ENCODE measurements at regions not wholly inside any gene's neighbourhood (a gene's known extent, or its start where the extent isn't known, plus 50 kb on each side); places are given as distances from the start of the nearest gene placed in this dataset.

GRCh38 chr5:167440846-167441245 lies 850.6 kb upstream of the WWC1 start:
- DNase-seq, result no peak

DNA sequence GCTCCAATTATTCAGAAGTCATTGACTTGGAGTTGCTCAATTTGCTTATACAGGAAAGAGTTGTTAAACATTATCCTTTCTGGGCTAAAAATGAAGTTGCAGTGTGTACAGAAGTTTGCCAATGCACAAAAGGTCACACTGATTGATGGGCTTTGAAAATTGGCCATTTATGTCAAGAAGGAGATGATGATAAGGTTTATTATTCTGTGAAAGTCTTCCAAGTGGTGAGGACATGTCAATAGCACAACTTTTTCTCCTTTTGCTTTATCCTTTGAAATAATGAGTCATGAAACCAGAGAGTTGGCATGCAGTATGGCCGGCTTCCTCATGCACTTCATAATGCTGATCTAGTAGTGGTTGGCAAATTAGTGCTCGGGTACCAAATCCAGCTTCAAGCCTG lies 848.5 kb upstream of the WWC1 start:
- no peak for DNase-seq

GRCh38 chr5:167447466-167448375 lies 843.7 kb upstream of the WWC1 start:
- DNase-seq, result no peak

DNA sequence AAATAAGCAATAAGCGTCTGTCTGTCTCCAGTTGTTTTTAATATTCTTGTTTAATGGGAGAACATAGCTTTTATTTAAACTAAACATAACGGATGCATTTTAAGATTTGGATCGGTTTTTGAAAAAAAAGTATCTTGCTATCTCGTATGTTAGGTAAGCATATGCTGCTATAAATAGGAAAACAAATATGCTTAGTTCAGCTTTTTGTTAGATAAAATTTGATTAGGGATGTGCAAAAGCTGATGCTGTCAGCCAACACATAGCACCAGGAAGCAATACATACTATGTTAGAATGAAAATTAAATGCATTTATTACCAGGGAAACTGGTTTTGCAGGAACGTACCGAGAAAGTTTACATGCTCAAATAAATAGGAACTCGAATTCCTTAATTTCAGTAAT lies 843.1 kb upstream of the WWC1 start:
- DNase-seq, result no peak

- no peak for DNase-seq
These were observed 840.4 kb upstream of the WWC1 start for GRCh38 chr5:167451076-167451475.

- no peak for DNase-seq
These were observed 839.3 kb upstream of the WWC1 start for GRCh38 chr5:167452136-167452535.

GRCh38 chr5:167453246-167454030 lies 838.0 kb upstream of the WWC1 start:
- no peak for DNase-seq

DNA sequence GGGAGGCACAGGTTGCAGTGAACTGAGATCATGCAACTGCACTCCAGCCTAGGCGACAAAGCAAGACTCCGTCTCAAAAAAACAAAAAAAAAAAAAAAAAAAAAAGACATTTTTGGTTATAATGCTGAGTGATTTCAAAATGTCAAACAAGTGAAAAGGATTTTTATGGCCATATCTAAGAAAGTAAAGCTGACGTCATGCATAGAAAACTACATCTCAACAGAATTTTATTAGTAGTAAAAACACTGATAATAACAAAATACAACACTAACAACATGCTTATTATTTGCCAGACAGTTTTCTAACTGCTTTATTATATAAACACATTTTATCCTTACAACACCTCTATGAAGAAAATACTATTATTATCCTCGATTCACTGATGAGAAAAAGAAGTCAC lies 833.0 kb upstream of the WWC1 start:
- DNase-seq, result no peak

DNA sequence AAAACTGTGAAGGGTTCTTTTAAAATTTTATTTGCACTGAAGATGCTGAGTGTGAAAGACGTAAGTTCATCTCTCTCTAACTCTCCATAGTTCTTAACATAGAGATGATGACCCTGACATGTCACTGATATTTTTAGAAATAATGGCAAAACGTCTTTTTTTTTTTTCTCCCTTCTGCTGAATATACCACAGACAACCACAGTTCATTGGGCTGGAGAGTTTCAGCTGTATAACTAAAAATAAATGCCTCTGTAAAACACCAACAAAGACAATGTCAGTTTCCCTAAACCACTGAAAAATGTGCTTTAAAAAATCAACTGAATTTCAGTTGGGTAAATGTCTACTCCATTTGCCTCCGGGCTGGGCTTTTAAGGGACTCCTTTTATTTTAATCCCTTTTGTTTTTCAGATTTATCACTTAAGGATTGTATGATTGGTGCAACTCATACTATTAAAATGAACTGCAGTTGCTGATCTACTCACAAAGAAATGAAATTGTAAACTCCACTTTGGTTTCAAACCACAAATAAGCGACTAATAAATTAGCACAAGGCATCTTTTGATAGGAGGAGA lies 830.9 kb upstream of the WWC1 start:
- DNase-seq, result no peak

DNA sequence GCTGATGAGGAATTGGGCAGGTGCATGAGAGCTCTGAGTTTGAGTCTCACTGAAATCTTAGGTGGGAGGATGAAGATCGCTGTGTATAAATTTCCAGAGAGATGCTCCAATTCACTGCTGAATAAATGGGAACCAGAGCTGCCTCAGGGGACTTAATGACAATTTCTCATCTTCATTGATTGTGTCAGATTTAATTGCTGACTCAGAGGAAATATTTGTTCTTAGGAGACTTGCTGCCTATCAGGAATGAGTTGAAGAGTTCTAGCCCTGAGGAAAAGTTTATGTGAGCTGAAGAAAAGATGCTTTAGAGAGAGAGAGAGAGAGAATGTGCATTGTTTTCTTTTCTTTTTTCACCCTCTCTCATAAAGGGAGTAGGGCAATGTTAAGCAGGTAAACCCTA lies 827.5 kb upstream of the WWC1 start:
- DNase-seq, result no peak

DNA sequence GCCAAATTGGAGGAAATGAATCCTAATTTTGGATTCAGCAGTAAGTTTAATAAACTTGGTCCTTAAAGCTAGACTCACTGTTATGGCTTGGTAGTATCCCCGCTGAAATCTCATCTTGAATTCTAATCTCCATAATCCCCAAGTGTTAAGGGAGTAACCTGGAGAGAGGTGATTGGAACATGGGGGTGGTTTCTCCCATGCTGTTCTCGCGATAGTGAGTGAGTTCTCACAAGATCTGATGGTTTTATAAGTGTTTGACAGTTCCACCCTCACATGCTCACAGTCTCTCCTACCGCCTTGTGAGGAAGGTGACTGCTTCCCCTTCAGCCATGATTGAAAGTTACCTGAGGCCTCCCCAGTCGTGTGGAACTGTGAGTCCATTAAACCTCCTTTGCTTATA lies 824.5 kb upstream of the WWC1 start:
- DNase-seq, result no peak

GRCh38 chr5:167472566-167473108 lies 818.8 kb upstream of the WWC1 start:
- no peak for DNase-seq

DNA sequence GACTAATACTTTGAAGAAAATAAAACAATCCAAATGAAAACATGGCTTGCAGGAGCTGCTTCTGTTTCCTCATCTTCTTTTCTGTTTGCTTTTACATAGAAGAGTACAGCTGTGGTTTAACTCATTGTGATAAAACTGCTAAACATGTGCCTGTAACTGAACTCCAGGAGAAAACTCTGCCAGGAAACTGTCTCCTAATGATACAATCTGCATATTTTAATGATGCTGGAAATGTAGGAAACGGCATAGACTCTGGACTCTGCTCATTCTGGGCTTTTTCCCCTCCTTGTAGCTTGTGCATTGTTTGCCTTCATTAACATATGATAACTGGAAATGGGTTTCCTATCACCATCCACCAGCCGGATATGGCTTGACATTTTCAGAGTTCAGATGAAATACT lies 813.3 kb upstream of the WWC1 start:
- no peak for DNase-seq

- DNase-seq, result no peak
These were observed 811.7 kb upstream of the WWC1 start for GRCh38 chr5:167479779-167480178.

DNA sequence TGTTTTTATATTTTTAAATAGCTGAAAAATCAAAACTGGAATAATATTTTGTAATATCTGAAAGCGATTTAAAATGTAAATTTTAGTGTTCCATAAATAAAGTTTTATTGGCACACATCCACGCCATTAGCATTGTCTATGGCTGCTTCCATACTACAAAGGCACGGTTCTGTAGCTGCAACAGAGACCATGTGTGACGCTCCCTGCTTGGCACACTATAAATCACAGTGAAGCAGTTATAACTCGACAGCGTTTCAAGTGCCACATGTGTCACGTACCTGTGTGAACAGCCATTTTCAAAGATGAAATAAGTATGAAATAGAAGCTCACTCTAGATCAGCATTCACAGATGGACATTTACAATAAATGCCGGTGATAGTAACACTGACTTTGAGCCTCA lies 810.1 kb upstream of the WWC1 start:
- no peak for DNase-seq

GRCh38 chr5:167482555-167482954 lies 808.9 kb upstream of the WWC1 start:
- DNase-seq, result no peak

GRCh38 chr5:167485061-167485774 lies 806.2 kb upstream of the WWC1 start:
- no peak for DNase-seq

- no peak for DNase-seq
These were observed 803.1 kb upstream of the WWC1 start for GRCh38 chr5:167488371-167488770.

GRCh38 chr5:167489202-167489601 lies 802.2 kb upstream of the WWC1 start:
- no peak for DNase-seq

DNA sequence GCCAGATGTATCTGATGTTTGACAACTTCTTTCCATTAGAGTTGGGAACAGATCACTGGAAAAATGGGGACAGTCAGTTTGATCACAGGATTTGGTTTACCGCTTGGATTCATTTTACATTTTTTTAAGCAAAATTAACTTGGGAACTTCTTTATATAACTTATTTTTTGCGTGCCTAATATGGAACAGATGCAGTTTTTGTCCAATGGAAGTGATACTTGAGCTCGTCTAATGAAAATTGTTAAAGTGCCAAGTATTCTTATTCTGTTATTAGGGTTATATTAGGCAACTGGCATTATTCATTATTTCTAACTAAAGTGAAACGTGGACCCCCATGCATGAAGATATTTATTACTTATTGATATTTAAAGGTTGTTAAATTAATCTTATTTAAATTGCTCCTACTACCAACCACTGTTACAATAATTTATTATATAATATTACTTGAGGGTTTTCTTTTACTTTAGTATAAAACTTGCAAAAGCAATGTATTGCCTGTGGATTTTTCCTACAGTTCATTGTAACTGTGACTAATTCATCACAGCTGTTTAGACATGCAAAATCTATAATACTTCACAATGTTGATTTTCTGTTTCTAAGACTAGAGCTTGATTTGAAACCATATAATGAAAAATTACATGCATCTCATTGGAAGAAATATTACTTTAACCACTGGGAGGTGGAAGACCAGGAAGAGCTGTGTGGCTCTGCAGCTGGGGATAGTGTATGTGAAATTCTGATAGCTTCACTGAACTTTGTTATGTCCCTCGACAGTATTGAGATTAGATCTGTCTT lies 787.3 kb upstream of the WWC1 start:
- DNase-seq, result no peak

DNA sequence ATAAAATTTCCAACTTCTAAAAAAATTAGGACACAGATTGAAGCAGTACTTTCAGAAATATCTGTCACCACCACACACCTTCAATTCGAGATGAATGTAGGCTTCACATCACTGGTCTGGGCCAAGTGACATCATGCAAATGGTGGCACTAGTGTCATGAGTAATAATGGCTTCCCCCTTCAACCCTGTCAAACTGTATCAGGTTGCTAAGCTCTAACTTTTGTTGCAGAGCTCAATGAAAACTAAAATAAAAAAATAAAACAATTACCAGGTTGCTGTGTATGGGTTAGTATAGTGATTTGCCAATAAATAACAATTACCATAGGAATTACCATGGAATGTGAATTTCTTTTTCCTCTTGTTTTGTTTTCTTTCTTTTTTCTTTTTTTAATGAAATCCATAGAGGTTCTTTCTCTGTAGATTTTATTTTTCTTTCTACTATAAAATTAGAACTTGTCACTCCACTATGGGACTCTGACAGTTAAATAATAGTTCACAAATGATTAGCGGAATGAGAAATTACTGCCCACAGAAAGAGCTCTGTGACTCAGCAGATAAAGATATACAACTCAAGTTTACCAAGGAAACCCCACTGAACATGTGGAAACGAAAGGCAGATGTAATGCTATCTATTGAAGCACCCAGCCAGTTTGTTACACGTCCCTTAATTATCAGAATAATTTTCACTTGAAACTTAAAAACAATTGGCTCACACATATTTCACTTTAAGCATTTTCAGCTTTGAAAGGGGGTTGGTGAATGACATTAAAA lies 783.8 kb upstream of the WWC1 start:
- DNase-seq, result no peak

Measured in activated CD4-positive, alpha-beta T cell treated with anti-CD3 and anti-CD28 coated beads, Interleukin-10, Interleukin-2, amounts not matched to agents 100 ng/mL and 50 ng/mL, durations not matched to agents 16 hours and 8 hours (primary cell).